ENCODE measurements at regions not wholly inside any gene's neighbourhood (a gene's known extent, or its start where the extent isn't known, plus 50 kb on each side); places are given as distances from the start of the nearest gene placed in this dataset.

DNA sequence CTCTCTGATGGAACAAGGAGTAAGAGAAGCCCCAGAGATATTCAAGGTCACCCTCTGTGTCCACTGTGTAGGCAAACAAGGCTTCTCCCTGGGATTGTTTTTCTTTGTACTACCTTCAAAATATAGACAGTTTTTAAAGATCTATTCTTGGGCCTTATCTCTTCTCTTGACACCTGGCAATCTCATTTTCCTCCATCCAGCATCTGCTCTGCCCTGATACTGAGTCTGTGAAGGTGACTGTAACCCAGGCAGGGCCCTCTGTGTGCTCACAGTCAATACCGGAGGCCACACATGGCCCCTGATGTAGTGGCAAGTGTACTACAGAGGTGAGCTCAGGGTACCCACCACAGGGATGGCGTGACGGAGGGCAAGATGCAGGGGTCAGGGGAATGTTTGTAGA is 221.1 kb downstream of the SNX10 start:
- no peak for DNase-seq (ENCODE audit: low spot score)

DNA sequence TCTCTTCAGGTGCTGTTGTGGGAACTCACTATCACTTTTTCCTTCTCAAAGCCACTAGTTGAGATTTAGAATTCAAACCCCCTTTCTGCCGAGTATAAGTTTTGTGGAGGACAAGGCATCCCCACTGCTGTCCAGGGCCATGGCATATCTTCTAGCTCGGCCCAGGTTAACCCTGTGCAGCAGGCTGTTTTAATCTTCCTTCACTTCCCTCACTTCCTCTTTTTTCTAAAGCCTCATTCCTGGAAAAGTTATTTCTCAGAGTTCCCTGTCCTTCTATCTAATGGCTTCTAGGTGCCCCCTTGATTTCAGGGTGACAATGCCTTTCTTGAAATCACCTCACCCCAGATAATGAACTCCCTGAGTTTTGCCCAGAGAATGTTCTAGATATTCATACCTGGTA is 222.3 kb downstream of the SNX10 start:
- no peak for DNase-seq (ENCODE audit: low spot score)

DNA sequence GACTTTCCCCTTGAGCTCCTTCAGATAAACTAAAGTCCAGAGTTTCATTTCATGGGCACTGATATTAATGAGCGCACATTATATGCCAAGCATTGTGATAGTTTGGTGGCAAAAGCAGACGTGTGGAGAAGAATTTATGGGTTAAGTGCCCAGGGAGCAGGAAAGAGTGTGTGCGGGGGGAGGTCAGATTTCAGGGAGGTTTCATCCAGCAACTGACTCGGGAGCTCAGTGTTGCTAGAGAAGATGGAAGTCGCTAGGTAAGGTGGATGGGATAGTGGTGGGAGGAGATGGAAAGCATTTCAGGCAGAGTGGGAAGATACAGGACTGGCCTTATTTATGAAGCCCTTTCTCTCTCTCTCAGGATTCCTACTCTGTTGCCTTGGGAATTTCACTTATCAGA is 223.0 kb downstream of the SNX10 start:
- no peak for DNase-seq (ENCODE audit: low spot score)

DNA sequence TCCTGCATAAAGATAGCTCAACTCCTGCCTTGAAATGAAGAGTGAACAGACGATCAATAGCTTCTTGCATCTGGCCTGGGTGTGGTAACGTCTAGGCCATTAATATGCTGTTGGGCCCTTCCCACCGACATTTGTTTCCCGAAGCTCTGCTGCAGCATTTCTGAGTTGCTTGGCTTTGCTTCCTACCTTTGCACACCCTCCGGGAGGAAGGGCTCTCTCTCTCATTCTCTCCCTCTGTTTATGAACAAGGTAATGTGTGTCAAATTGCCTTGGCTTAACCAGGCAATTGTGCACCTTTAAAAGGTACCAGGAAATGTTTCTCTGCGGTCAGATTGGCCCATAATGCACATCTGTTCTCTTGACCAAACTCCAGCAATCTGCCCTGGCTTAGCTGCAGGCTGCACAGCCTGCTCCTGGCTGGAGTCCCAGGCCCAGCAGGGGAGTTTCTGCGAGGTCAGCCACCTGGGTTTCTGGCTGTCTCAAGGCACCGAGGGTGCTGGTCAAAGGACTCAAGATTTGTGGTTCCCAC is 223.7 kb downstream of the SNX10 start:
- no peak for DNase-seq (ENCODE audit: low spot score)

DNA sequence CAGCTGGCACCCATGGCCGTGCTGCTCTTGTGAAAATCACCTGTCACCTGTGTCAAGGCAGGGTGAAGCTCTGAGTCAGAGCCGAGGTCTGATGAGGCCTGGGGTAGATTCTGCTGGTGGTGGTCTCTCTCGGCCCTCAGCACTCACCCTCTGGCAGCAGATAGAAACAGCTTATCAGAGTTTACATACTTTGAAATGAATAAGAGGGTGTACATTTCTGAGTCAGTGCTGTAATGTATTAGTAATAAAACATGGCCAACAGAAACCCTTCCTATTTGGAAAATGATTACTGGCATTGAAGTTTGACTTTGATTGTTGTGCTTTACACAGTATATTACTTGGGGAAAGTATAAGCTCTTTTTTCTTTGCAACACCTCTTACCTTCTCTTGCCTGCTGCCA is 228.8 kb downstream of the SNX10 start:
- no peak for DNase-seq (ENCODE audit: low spot score)

DNA sequence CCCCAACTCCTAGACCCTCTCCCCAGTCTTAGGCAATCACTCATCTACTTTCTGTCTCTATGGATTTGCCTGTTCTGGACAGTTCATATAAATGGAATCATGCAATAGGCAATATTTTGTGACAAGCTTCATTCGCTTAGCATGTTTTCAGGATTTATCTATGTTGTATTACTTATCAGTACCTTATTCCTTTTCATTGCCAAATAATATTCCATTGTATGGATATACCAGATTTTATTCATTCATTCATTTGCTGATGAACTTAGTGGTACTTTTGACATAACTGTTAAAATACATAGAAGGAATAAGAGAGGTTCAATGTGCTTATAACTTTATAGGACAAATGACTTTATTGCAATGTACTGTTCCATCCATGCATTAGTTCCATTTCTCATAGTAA is 231.0 kb downstream of the SNX10 start:
- no peak for DNase-seq (ENCODE audit: low spot score)

DNA sequence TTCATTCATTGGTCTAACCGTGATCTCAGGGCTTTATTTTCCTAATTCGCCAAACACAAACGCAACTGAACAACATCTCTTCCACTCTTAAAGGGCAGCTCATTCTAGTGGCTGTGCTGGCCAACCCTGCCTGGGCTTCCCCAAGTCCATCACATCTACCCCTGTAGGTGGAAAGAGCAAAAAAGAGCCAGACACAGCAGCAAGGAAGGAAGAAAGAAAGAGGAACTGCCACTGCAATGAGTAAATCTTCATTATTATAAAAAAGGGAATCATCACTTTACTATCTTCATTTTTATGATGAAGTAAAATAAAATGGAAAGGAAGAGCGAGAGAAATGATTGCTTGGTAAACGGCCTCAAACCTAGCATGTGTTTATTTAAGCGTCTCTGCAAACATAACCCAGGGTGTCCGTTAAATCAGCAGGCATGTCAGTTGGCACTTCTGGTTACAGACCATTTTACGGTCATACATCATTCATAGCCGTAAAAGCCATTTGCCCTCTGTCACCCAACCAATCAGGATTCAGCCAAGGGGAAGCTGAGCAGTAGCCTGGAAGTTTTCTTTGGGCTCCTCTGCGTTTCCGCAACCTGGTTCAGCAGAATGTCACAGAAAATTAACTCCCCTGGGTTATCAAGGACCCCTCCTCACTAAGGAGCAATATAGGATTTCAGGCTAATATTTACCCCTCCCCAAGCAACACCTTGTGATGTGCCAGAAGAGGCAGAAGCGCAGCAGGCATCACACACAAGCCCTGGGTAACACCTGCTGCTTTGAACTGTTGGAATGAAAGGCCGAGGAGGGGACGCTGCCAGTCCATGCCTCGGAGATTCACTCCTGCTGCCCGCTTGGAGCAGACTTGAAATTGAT is 234.0 kb downstream of the SNX10 start:
- no peak for DNase-seq (ENCODE audit: low spot score)

DNA sequence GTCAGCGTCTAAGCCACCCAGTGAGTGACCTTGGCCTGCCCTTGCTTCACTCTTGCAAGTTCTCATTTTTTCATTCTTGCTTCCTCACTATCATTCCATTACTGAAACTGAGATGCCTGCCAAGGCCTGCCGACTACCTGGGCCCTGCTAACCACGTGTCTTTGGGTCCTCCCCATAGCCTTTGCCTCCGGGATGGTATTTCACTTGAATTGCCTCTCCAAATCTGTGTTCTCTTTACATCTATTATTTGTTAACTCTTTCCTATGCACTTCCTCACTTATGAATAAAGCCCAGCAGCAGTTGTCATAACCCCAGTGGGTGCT is 234.6 kb downstream of the SNX10 start:
- DNase-seq (ENCODE audit: low spot score), result no peak

DNA sequence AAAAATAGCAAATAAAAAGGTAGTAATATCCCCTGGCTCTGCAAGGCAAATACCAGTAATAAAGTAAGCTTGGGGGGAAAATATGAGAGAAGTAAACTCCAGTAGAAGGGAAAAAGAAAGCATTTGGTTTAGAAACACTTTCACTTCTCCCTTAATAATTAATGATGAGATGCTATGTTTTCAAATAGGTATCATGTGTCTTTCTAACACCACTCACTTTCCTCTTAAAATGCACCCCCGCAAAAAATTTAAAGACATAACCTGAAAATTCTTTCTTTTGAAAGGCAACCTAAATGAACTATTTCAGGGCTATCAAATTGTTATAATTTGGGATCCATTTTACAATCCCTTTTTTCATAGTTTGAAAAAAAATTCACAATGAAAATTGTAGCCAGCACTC is 240.3 kb downstream of the SNX10 start:
- DNase-seq (ENCODE audit: low spot score), result no peak

DNA sequence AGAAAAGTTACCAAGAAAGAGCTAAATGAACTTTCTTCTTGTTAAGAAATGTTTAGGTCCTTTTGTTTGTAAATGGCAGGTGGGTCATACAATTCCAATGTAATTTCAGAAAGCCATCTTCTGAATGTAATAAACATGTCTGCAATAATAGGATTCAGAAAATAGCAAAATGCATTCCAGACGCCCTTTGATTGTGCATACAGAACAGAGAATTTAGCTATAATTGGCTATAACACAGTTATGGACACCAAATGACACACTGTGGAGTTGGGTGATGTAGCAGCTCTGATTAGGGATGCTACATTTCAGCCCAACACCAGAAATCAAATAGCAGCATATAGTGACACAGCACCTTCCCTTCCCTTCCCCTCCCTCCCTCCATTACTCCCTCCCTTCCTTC is 240.8 kb downstream of the SNX10 start:
- DNase-seq (ENCODE audit: low spot score), result no peak

DNA sequence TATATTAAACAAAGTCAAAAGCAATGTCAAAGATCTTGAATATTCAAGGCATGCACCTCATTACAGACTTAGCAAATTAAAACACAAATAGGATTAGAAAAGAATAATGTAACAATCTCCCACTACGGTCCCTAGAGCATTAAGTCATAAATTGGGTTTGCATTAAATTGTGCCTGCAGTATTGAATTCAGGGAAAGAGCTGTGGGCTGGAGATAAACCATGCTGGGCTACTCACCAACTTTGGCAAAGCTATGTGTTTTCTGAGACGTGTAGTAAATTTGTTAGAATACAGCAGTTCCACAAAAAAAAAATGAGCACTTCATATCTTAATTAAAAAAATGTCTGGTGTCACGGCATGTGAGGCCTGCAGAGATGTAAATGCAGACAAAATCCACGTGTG is 241.6 kb downstream of the SNX10 start:
- DNase-seq (ENCODE audit: low spot score), result no peak

DNA sequence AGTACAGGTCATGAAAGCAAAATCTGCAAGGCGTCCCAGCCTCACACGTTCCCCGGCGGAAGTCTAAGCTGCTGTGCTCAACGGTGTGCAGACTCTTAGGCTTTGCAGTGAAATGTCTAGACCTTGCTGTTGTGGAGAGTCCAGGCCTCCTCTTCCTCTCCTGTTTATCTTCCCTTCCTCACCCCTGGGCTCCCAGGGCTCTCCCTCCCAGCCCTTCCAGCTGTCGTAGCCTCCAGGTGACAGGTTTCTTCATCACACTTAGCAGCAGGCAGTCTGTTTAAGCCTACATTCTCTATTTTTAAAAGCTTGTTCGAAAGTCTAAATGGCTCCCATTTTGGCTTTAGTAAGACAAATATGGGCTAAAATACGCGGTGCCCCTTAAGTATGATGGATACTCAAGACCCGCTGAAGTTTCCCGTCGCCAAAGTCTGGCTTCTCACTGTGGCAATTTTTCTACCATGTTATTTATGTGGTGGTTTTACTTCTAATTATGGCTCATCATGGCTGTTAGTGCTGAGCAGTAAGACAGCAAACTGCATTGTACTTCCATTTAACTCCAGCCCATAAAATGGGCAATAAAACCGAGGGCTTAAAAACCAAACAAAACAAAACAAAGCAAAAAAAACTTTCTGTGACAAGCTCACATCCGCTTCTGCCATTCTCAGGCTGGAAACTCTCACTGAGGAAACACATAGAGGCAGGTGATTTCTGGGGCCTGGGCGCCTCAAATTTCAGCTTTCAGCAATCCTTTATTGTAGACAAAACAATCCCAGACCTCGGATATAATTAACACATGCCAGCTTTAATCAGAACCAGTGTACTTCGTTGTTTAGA is 243.2 kb downstream of the SNX10 start:
- no peak for DNase-seq (ENCODE audit: low spot score)

DNA sequence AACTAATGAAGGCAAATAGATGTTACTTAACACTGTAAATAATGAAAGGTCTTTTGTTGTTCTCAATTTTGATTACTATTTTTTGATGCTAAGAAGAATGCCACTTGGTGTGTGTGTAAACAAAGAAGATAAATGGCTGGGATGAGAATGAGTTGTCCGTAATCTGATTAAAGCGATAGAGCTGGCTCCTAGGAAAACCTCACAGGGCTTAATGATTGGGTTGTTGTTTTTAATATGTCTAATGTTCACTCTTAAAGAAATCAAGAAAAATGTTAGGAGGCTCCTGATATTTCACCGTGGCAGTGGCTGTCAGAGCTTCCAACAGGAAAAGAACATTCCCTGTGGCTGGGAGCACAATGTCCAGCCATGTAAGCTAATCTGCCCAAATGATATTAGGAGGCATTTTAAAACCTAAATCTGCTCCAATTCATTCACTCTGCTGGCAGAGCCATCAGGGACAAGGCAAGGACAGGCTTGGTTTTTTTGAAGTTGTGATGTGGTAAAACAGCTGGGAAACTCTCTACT is 243.9 kb downstream of the SNX10 start:
- no peak for DNase-seq (ENCODE audit: low spot score)

DNA sequence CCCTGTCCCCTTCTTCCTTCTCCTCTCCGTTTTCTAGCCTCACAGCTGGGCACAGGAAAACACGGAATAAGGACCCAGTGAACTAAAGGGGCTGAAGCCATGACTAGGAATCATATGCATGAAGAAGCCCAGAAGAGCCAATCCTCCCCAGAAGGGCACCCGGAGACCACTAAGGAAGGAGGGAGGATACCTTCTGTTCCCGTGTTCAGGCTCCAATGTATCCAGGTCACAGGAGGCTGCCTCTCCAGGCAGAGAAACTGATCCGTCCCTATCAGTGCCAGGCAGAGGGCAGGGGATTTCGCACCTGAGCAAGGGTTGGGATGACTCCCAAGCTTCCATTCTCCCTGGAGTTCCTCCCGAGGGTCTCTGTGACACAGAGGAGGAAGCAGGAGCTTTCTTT is 246.6 kb downstream of the SNX10 start:
- DNase-seq (ENCODE audit: low spot score), result no peak

DNA sequence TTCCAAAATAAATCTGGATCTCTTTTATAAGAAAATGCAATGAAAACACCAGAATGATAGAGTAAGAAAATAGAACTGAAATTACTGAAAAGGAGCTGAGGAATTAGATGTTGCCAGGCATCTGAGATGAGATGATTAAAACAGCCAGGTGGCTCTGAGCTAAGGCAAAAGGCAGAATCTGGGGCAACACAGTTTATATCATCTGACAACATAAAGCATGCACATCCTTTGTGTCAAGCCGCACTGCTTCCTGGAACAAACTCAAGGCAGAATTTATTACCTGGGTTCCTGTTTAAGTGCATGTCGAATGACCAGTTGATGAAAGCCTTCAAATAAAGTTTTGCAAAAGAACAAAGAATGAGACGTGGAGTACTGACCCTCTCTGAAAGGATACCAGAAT is 247.0 kb downstream of the SNX10 start:
- DNase-seq (ENCODE audit: low spot score), result no peak

DNA sequence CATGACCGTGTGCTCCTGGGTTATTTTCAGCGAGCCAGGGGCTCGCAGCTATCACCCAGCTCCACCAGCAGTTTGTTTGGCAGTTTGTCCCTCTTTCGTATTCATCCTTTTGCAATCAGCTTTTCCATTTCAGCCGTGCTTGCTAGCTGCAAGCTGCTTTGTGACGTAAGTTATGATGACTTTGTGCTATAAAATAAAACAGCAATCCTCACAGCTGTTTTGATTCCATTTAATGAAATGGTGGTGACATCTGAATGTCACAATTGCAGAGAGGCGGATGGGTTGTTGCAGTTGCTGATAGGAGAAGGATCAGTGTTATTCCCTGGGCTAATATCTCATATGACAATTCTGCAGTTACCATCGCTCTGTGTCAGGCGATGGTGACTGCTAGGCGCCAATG is 251.7 kb downstream of the SNX10 start:
- DNase-seq (ENCODE audit: low spot score), result no peak

DNA sequence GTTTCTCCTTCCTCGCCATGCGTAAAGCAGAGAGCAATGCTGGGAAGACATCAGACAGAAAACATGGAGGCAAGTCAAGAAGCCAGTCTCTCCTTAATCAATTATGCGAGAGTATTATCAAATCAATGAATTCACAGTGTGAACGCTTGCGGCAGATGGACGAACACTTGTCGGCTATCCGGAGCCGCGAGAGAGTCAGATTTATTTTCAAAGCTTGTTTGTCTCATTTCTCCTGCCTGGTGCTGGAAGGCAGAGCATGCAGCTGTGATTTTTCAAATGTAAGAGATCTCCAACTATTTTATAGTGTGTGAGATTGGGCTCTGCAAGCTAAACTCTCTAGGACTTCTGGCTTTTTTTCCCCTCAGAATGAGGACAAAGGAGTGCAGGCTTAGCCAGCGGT is 252.3 kb downstream of the SNX10 start:
- no peak for DNase-seq (ENCODE audit: low spot score)

DNA sequence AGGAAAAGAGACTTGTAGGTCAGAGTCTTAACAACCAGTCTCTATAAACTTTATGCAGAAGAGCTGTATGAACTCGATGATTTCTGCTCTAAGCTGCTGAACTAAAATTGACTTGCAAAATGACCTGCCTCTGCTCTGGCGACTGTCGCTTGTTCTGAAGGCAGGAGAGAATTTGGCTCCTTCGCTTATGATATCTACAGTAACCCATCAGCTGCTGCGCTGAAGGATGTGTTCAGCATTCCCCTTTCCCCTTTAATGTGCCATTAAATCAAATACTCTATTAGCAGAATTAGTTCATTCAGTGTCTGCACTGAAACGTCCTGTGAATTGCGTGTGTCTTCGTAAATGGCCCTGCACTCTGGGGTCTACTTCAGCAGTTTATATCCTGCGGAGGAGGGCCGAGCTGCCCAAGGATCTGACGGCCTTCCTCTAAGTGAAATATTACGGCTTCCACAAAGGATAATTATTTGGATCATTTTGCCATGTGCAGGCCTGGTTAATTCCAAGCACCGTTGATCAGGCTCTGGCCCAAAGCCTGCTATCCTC is 254.9 kb downstream of the SNX10 start:
- no peak for DNase-seq (ENCODE audit: low spot score)

DNA sequence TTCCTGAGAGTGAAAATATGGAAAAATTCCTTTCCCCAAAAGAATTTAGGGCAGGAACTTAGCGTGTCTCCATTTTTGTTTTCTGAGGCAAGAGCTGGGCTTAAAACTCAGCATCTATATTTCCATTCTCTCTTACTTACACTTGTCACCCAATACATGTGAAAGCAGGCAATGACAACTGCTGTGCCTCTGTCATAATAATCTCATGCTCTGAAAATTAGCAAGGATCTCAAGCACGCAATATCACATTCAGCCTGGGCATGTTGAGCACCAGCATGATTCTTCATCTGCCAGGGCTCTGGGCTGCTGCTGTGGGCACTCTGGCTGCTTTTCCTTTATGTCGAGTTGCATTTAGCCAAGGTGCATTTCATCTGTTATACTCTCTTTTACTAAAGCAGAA is 255.5 kb downstream of the SNX10 start:
- no peak for DNase-seq (ENCODE audit: low spot score)

DNA sequence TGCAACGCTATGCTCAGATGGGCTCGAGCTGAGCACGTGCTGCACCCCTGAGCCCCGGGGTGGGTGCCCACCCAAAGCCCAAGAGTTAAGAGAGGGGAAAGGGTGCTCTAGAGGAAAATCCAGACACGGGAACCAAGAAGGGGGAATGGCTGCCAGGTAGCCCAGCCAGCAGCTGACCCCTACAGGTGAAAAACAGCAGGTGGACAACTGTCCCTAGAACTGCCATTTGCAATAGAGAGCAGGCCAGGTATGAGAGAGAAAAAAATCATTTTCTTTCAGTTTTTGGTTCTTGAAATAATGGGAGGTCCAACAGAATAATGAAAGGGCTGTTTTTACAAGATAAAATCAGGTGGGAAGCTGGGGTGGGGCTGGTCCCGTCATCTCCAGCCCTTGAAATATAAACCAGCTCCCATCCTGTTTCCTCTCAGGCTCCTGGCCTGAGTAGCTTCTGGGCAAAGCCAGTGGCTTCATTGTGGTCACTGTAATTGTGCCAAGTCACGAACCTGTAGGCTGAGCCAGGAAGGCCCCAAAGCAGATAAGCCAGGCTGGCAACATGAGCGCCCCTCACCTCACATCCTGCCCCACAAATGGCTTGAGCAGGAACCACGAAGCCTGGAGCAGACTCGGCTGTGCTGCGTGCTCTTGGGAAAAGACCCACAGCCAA is 257.8 kb downstream of the SNX10 start:
- DNase-seq (ENCODE audit: low spot score), result no peak

DNA sequence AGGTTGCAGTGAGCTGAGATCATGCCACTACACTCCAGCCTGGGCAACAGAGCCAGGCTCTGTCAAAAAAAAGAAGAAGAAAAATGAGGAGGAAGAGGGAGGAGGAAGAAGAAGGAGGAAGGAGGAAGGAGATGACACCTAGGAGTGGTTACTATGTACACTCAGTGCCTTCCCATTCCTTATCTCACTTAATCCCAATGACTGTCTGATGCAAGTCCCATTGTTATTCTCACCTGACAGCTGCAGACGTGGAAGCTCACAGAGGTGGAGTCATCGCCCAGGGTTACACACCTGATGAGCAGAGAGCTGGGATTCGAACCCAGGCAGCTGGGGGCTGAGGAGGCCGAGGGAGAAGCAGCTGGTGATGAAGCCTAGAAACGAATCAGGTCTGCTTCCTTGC is 258.8 kb downstream of the SNX10 start:
- no peak for DNase-seq (ENCODE audit: low spot score)

DNA sequence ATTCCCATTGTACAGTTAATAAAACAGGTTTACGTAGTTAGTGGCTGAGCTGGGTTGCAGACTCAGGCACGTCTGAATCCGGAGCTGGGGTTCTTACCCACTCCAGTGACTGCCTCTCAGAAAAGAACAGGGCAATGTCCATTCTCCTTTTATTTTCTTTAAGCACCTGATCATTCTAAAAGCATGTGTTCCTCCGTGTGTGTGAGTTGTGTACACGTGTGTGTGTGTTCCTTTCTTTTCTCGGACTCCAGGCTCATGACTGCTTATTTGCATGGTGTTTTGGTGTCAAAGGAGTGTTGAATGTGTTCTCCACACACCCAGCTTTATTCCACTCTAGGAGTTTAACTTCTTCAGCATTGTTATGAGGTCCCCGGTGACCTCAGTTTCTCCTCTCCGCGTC is 260.1 kb downstream of the SNX10 start:
- no peak for DNase-seq (ENCODE audit: low spot score)
